ENCODE measurements at regions not wholly inside any gene's neighbourhood (a gene's known extent, or its start where the extent isn't known, plus 50 kb on each side); places are given as distances from the start of the nearest gene placed in this dataset.

DNA sequence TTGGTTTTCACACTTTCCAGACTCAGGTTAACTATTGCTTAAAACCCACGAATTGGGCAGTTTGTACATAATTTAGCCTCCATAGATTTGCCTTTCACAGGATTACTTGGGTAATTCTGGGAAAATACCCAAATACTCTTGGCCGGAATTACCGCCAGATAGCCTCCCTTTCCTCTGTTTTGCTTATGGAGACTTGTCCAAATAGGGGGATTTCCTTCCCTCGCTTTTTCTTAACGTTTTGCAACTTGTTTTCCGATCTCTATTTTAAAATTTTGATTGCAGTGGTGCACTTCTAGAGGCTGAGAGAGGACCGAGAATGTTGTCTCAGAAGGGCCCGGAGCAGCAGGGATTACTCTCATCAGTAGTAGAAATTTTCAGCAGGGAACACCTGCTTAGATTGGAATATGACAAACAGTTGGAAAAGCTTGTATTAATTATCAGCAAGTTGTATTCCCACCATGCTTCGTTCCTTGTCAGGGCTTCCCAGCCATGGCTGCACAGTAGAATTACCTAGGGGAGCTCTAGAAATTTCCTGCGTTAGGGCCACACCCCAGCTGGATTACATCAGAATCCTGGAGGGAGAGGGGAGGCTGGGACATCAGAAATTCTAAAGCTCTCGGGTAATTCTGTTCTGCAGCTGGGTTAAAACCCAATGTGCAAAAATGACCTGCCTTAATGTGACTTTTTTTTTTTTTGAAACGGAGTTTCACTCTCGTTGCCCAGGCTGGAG is 329.1 kb downstream of the SH3GL2 start:
- Histone ChIP-seq H3K23ac (ENCODE audit: low read depth, low read length, poor library complexity) (no peak overlapping the region), H3K4ac (ENCODE audit: low read length) (no peak overlapping the region), H2BK12ac (ENCODE audit: low read length) (no peak overlapping the region), H3K36me3 (replicated peaks in 1 of 2; ENCODE audit: control insufficient read depth in 2 of 2, insufficient read depth in 2 of 2, low read length in 2 of 2) (peaks cover 0 to 1% of the 10 kb centered on the region in 2 donors), H2BK120ac (ENCODE audit: low read depth, low read length) (no peak overlapping the region), H4K91ac (ENCODE audit: low read depth, low read length, poor library complexity) (no peak overlapping the region), H3K14ac (ENCODE audit: low read length) (no peak overlapping the region), H3K4me1 (ENCODE audit: control insufficient read depth in 2 of 2, insufficient read depth in 1 of 2, low read depth in 1 of 2, low read length in 2 of 2) (no peaks in the 10 kb centered on the region), H2AFZ (ENCODE audit: low read length) (no peak overlapping the region), H3K27me3 (ENCODE audit: control insufficient read depth in 3 of 3, insufficient read depth in 3 of 3, low read depth in 1 of 3, low read length in 3 of 3) (peaks cover 14 to 51% (median 41%) of the 10 kb centered on the region in 3 experiments), H2BK15ac (ENCODE audit: low read length) (no peak overlapping the region), H3K9ac (ENCODE audit: low read depth, low read length, poor library complexity) (no peak overlapping the region), H3K18ac (ENCODE audit: low read length) (no peak overlapping the region), H3K27ac (replicated peaks; ENCODE audit: low read length) (no peak overlapping the region), H3K4me2 (ENCODE audit: insufficient read depth, low read length, poor library complexity, severe bottlenecking) (no peak overlapping the region), H3K9me3 (replicated peaks in 1 of 2; ENCODE audit: control insufficient read depth in 2 of 2, insufficient read depth in 1 of 2, low read depth in 1 of 2, low read length in 2 of 2) (no peaks in the 10 kb centered on the region), H2AK5ac (ENCODE audit: low read depth, low read length) (no peak overlapping the region), H3K79me1 (ENCODE audit: low read depth, low read length) (no peaks in the 10 kb centered on the region), H2BK5ac (ENCODE audit: low read length) (no peak overlapping the region), H4K8ac (ENCODE audit: low read depth, low read length) (no peak overlapping the region), H3K4me3 (ENCODE audit: low read length in 2 of 2) (no peak overlapping the region)
- no peak for DNase-seq (ENCODE audit: low spot score)
- no CpG with 5 or more reads among the region's 13 CpGs for WGBS, 2 donors (ENCODE audit: extremely low coverage in 2 of 2, insufficient read length in 2 of 2, insufficient replicate concordance in 1 of 2)

DNA sequence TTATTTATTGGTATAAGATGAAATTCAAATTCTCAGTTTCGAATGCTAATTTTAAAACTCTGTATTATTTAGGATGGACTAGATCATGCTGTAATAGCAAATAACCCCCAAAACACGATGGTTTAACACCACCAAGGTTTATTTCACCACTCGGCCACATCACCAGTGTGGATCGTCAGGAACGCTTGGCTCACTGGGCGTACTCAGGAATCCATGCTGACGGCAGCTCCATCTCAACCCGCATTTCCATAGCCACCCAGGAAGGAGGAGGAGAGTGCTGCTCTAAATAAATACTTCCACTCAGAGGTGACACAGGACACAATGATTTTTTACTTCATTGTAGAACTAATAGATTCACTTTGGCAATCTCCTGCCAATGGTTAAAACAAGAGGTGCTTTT is 347.4 kb downstream of the SH3GL2 start:
- no peak overlapping the region for H2BK120ac ChIP-seq (ENCODE audit: low read depth, low read length)
- H3K4me1 ChIP-seq (ENCODE audit: control insufficient read depth in 2 of 2, insufficient read depth in 1 of 2, low read depth in 1 of 2, low read length in 2 of 2), result no peaks in the 10 kb centered on the region
- H3K14ac ChIP-seq (ENCODE audit: low read length), result no peak overlapping the region
- no peak overlapping the region for H3K18ac ChIP-seq (ENCODE audit: low read length)
- DNase-seq (ENCODE audit: low spot score), result no peak
- no peak overlapping the region for H4K8ac ChIP-seq (ENCODE audit: low read depth, low read length)
- H3K27me3 ChIP-seq (ENCODE audit: control insufficient read depth in 3 of 3, insufficient read depth in 3 of 3, low read depth in 1 of 3, low read length in 3 of 3), result no peaks in the 10 kb centered on the region
- H3K4me2 ChIP-seq (ENCODE audit: insufficient read depth, low read length, poor library complexity, severe bottlenecking), result no peak overlapping the region
- no peak overlapping the region for H2AK5ac ChIP-seq (ENCODE audit: low read depth, low read length)
- no peaks in the 10 kb centered on the region for H3K79me1 ChIP-seq (ENCODE audit: low read depth, low read length)
- no CpG with 5 or more reads among the region's 8 CpGs for WGBS, 2 donors (ENCODE audit: extremely low coverage in 2 of 2, insufficient read length in 2 of 2, insufficient replicate concordance in 1 of 2)
- no peak overlapping the region for H3K27ac ChIP-seq (replicated peaks; ENCODE audit: low read length)
- H2BK12ac ChIP-seq (ENCODE audit: low read length), result no peak overlapping the region
- H3K9me3 ChIP-seq (replicated peaks in 1 of 2; ENCODE audit: control insufficient read depth in 2 of 2, insufficient read depth in 1 of 2, low read depth in 1 of 2, low read length in 2 of 2), result no peaks in the 10 kb centered on the region
- no peak overlapping the region for H2AFZ ChIP-seq (ENCODE audit: low read length)
- no peak overlapping the region for H2BK5ac ChIP-seq (ENCODE audit: low read length)
- no peak overlapping the region for H3K23ac ChIP-seq (ENCODE audit: low read depth, low read length, poor library complexity)
- no peak overlapping the region for H3K4me3 ChIP-seq (ENCODE audit: low read length in 2 of 2)
- H3K4ac ChIP-seq (ENCODE audit: low read length), result no peak overlapping the region
- H3K9ac ChIP-seq (ENCODE audit: low read depth, low read length, poor library complexity), result no peak overlapping the region
- H3K36me3 ChIP-seq (replicated peaks in 1 of 2; ENCODE audit: control insufficient read depth in 2 of 2, insufficient read depth in 2 of 2, low read length in 2 of 2), result no peaks in the 10 kb centered on the region
- H4K91ac ChIP-seq (ENCODE audit: low read depth, low read length, poor library complexity), result no peak overlapping the region
- H2BK15ac ChIP-seq (ENCODE audit: low read length), result no peak overlapping the region

DNA sequence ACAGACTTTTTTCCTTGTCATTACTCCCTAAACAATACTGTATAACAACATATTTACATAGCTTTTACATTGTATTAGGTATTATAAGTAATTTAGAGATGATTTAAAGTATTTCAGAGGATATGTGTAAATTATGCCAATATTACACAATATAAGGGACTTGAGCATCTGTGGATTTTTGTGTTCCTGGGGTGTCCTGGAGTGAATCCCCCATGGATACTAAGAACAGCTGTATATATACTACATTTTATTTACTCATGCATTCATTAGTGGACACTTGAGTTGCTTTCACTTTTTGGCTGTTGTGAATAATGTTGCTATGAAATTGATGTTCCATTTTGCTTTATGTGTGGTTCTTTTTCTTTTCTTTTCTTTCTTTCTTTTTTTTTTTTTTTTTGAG is 348.8 kb downstream of the SH3GL2 start:
- Histone ChIP-seq H3K4me3 (ENCODE audit: low read length in 2 of 2) (no peak overlapping the region), H4K8ac (ENCODE audit: low read depth, low read length) (no peak overlapping the region), H3K27ac (replicated peaks; ENCODE audit: low read length) (no peak overlapping the region), H2BK120ac (ENCODE audit: low read depth, low read length) (no peak overlapping the region), H3K36me3 (replicated peaks in 1 of 2; ENCODE audit: control insufficient read depth in 2 of 2, insufficient read depth in 2 of 2, low read length in 2 of 2) (no peaks in the 10 kb centered on the region), H3K9ac (ENCODE audit: low read depth, low read length, poor library complexity) (no peak overlapping the region), H2BK5ac (ENCODE audit: low read length) (no peak overlapping the region), H2BK12ac (ENCODE audit: low read length) (no peak overlapping the region), H2BK15ac (ENCODE audit: low read length) (no peak overlapping the region), H3K9me3 (replicated peaks in 1 of 2; ENCODE audit: control insufficient read depth in 2 of 2, insufficient read depth in 1 of 2, low read depth in 1 of 2, low read length in 2 of 2) (no peaks in the 10 kb centered on the region), H3K4ac (ENCODE audit: low read length) (no peak overlapping the region), H2AFZ (ENCODE audit: low read length) (no peak overlapping the region), H3K18ac (ENCODE audit: low read length) (no peak overlapping the region), H3K79me1 (ENCODE audit: low read depth, low read length) (no peaks in the 10 kb centered on the region), H2AK5ac (ENCODE audit: low read depth, low read length) (no peak overlapping the region), H3K4me1 (ENCODE audit: control insufficient read depth in 2 of 2, insufficient read depth in 1 of 2, low read depth in 1 of 2, low read length in 2 of 2) (peaks cover 0 to 4% of the 10 kb centered on the region in 2 donors), H4K91ac (ENCODE audit: low read depth, low read length, poor library complexity) (no peak overlapping the region), H3K23ac (ENCODE audit: low read depth, low read length, poor library complexity) (no peak overlapping the region), H3K27me3 (ENCODE audit: control insufficient read depth in 3 of 3, insufficient read depth in 3 of 3, low read depth in 1 of 3, low read length in 3 of 3) (no peaks in the 10 kb centered on the region), H3K14ac (ENCODE audit: low read length) (no peak overlapping the region), H3K4me2 (ENCODE audit: insufficient read depth, low read length, poor library complexity, severe bottlenecking) (no peak overlapping the region)
- DNase-seq (ENCODE audit: low spot score), result no peak

DNA sequence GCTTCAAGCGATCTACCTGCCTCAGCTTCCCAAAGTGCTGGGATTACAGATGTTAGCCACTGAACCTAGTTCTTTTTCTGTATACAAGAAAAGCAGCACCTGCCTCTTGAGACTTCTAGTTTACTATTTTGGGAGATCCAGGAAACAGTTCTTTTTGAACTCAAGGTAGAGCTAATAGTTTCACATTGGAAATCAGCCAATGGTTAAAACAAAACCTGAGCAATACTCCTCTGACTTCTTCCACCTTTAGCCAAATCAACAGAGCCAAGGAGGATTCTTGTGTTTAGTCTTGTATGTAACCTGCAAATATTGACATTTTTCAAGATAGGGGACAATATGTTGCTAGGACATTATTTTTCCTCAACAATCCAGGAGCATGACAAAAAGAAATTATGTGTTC is 349.4 kb downstream of the SH3GL2 start:
- Histone ChIP-seq H3K36me3 (replicated peaks in 1 of 2; ENCODE audit: control insufficient read depth in 2 of 2, insufficient read depth in 2 of 2, low read length in 2 of 2) (no peaks in the 10 kb centered on the region), H3K4me2 (ENCODE audit: insufficient read depth, low read length, poor library complexity, severe bottlenecking) (no peak overlapping the region), H3K4me3 (ENCODE audit: low read length in 2 of 2) (no peak overlapping the region), H4K91ac (ENCODE audit: low read depth, low read length, poor library complexity) (no peak overlapping the region), H3K9me3 (replicated peaks in 1 of 2; ENCODE audit: control insufficient read depth in 2 of 2, insufficient read depth in 1 of 2, low read depth in 1 of 2, low read length in 2 of 2) (no peaks in the 10 kb centered on the region), H3K27me3 (ENCODE audit: control insufficient read depth in 3 of 3, insufficient read depth in 3 of 3, low read depth in 1 of 3, low read length in 3 of 3) (no peaks in the 10 kb centered on the region), H4K8ac (ENCODE audit: low read depth, low read length) (no peak overlapping the region), H3K9ac (ENCODE audit: low read depth, low read length, poor library complexity) (no peak overlapping the region), H2BK120ac (ENCODE audit: low read depth, low read length) (no peak overlapping the region), H3K4me1 (ENCODE audit: control insufficient read depth in 2 of 2, insufficient read depth in 1 of 2, low read depth in 1 of 2, low read length in 2 of 2) (peaks cover 0 to 4% of the 10 kb centered on the region in 2 donors), H3K4ac (ENCODE audit: low read length) (no peak overlapping the region), H3K18ac (ENCODE audit: low read length) (no peak overlapping the region), H2BK15ac (ENCODE audit: low read length) (no peak overlapping the region), H2BK5ac (ENCODE audit: low read length) (no peak overlapping the region), H3K23ac (ENCODE audit: low read depth, low read length, poor library complexity) (no peak overlapping the region), H3K27ac (replicated peaks; ENCODE audit: low read length) (no peak overlapping the region), H2AK5ac (ENCODE audit: low read depth, low read length) (no peak overlapping the region), H2AFZ (ENCODE audit: low read length) (no peak overlapping the region), H3K14ac (ENCODE audit: low read length) (no peak overlapping the region), H3K79me1 (ENCODE audit: low read depth, low read length) (no peaks in the 10 kb centered on the region), H2BK12ac (ENCODE audit: low read length) (no peak overlapping the region)
- no CpG with 5 or more reads among the region's 1 CpG for WGBS, 2 donors (ENCODE audit: extremely low coverage in 2 of 2, insufficient read length in 2 of 2, insufficient replicate concordance in 1 of 2)
- DNase-seq (ENCODE audit: low spot score), result no peak
